K562 (cell line): ENCODE measurements at regions not wholly inside any gene's neighbourhood (a gene's known extent, or its start where the extent isn't known, plus 50 kb on each side); places are given as distances from the start of the nearest gene placed in this dataset.
"Not testable (repeated sequence)": the region's sequence is repeated elsewhere in the genome, so short reads cannot be mapped to it uniquely, and the experiment has no call there.

Source experiments
- ATAC-seq: fragments of 200-7000 bp; cut with Tn5 transposase; 3 replicates; pipeline ENCODE4 v1.9.1; 2020; ENCODE audit warnings: moderate library complexity
- BruUV-seq: library from RNA; stranded (reverse); fragments of 400-500 nt; replicated peaks from 2 replicates; lab custom pipeline; 2021; lab: Mats Ljungman, UMichigan
- CTCF ChIA-PET: fragments of 300-600 bp; formaldehyde crosslinking; extraction: SDS; loops from one replicate; lab custom pipeline; 2021; ENCODE audit warnings: low intra/inter-chr PET ratio; lab: Yijun Ruan, JAX
- POLR2A ChIA-PET: fragments of 300-600, 350-650 bp; sonication (Branson Sonifier 250); formaldehyde crosslinking; extraction: SDS; loops from one replicate; lab custom pipeline; 2021; ENCODE audit warnings: antibody characterized with exemption, inconsistent platforms; lab: Yijun Ruan, JAX
- DNase-seq, 4 experiments: peaks; one replicate each; pipeline versions ENCODE4 v3.0.0 to v3.0.0-alpha.2; 2011 to 2018; ENCODE audit warnings: low spot score in 3 of 4, mixed read lengths in 3 of 4; ENCODE audit errors: extremely low read depth in 1 of 4
- FAIRE-seq: peaks from 2 replicates; lab custom pipeline; 2011; peaks lifted over from hg19 to GRCh38; lab: Jason Lieb, UNC
- H2AFZ ChIP-seq: 2 replicates; pipeline ENCODE4 v1.6.0; 2011; ENCODE audit warnings: low read depth, low read length, control low read depth, inconsistent platforms
- H3K27ac ChIP-seq: fragments of 200-600 bp; 3 replicates; pipeline ENCODE4 v1.8.0; 2011; ENCODE audit warnings: low read depth, mild to moderate bottlenecking, control low read depth, inconsistent platforms, low read length, moderate library complexity, mixed read lengths; ENCODE audit errors: extremely low read depth
- H3K27me3 ChIP-seq, 2 experiments: fragments of 300-600 bp in 1 of 2; 2 replicates in 1 of 2; 3 replicates in 1 of 2; pipeline versions ENCODE4 v1.6.0 to v1.8.0; 2011; ENCODE audit warnings: inconsistent platforms in 2 of 2, low read length in 2 of 2, mild to moderate bottlenecking in 1 of 2, mixed read lengths in 1 of 2, moderate library complexity in 1 of 2; ENCODE audit not compliant: control insufficient read depth in 2 of 2, insufficient read depth in 2 of 2
- H3K36me3 ChIP-seq: fragments of 300-600 bp; 3 replicates; pipeline ENCODE4 v1.8.0; 2011; ENCODE audit warnings: mild to moderate bottlenecking, low read length, inconsistent platforms; ENCODE audit not compliant: control insufficient read depth, insufficient read depth
- H3K4me1 ChIP-seq, 2 experiments: fragments of 200-600 bp in 1 of 2; replicated peaks in 1 of 2; 2 replicates in 1 of 2; 3 replicates in 1 of 2; pipeline versions ENCODE4 v1.5.1 to v1.8.0; 2011; ENCODE audit warnings: inconsistent platforms in 2 of 2, low read length in 2 of 2, mild to moderate bottlenecking in 1 of 2, mixed read lengths in 1 of 2, moderate library complexity in 1 of 2; ENCODE audit not compliant: control insufficient read depth in 2 of 2, insufficient read depth in 2 of 2
- H3K4me2 ChIP-seq: 2 replicates; pipeline ENCODE4 v1.6.1; 2011; ENCODE audit warnings: low read length, control low read depth, inconsistent platforms, mixed read lengths; ENCODE audit not compliant: insufficient read depth
- H3K4me3 ChIP-seq: fragments of 200-600 bp; sonication (generic), shearing (Covaris generic); 2 replicates; pipeline ENCODE4 v1.5.1; 2016; ENCODE audit warnings: control low read depth, inconsistent platforms
- H3K79me2 ChIP-seq: fragments of 200-600 bp; 3 replicates; pipeline ENCODE4 v1.8.0; 2011; ENCODE audit warnings: low read length, inconsistent platforms; ENCODE audit not compliant: control insufficient read depth, insufficient read depth
- H3K9ac ChIP-seq, 2 experiments: 2 replicates each; pipeline versions ENCODE4 v1.6.0 to v1.6.1; 2011; ENCODE audit warnings: low read depth in 2 of 2, low read length in 2 of 2, control low read depth in 1 of 2, inconsistent platforms in 1 of 2, mild to moderate bottlenecking in 1 of 2, mixed read lengths in 1 of 2; ENCODE audit not compliant: insufficient read depth in 1 of 2
- H3K9me1 ChIP-seq: one replicate; pipeline ENCODE4 v1.6.0; 2011; ENCODE audit warnings: inconsistent platforms, mild to moderate bottlenecking, low read length, moderate library complexity; ENCODE audit not compliant: control insufficient read depth, insufficient read depth
- H3K9me3 ChIP-seq: replicated peaks from 2 replicates; pipeline ENCODE4 v1.5.1; 2011; ENCODE audit warnings: low read depth, low read length, inconsistent platforms; ENCODE audit not compliant: control insufficient read depth, insufficient read depth
- H4K20me1 ChIP-seq: replicated peaks from 2 replicates; pipeline ENCODE4 v1.6.1; 2011; ENCODE audit warnings: low read length, inconsistent platforms, mixed read lengths; ENCODE audit not compliant: control insufficient read depth, insufficient read depth
- DACH1 ChIP-seq: fragments of 450-650 bp; IDR thresholded peaks from 2 replicates; pipeline ENCODE4 v1.6.1; 2018; ENCODE audit not compliant: partially characterized antibody
- EHMT2 ChIP-seq: fragments of 450-650 bp; IDR thresholded peaks from 2 replicates; pipeline ENCODE4 v1.6.1; 2018; ENCODE audit warnings: antibody characterized with exemption
- ESRRA ChIP-seq: fragments of 450-650 bp; IDR thresholded peaks from 2 replicates; pipeline ENCODE4 v1.6.1; 2014; ENCODE audit warnings: low read depth, mild to moderate bottlenecking, moderate library complexity, borderline replicate concordance
- FOXA1 ChIP-seq: fragments of 450-650 bp; IDR thresholded peaks from 2 replicates; pipeline ENCODE4 v1.6.1; 2016; ENCODE audit warnings: mild to moderate bottlenecking, borderline replicate concordance
- GATAD2B ChIP-seq: fragments of 450-650 bp; IDR thresholded peaks from 2 replicates; pipeline ENCODE4 v1.6.1; 2017; ENCODE audit warnings: mild to moderate bottlenecking, borderline replicate concordance
- JUNB ChIP-seq: fragments of 450-650 bp; formaldehyde crosslinking; conservative IDR thresholded peaks from 2 replicates; pipeline ENCODE4 v1.4.0; 2020; ENCODE audit warnings: mild to moderate bottlenecking
- L3MBTL2 ChIP-seq: fragments of 450-650 bp; IDR thresholded peaks from 2 replicates; pipeline ENCODE4 v1.6.1; 2016; ENCODE audit warnings: mild to moderate bottlenecking, moderate library complexity
- MEIS2 ChIP-seq: fragments of 450-650 bp; IDR thresholded peaks from 2 replicates; pipeline ENCODE4 v1.6.1; 2014; ENCODE audit warnings: mild to moderate bottlenecking; ENCODE audit not compliant: partially characterized antibody
- MTF1 ChIP-seq: fragments of 250-450 bp; sonication (Bioruptor Pico); IDR thresholded peaks from 2 replicates; pipeline ENCODE4 v1.9.0; 2021; ENCODE audit warnings: moderate library complexity, mild to moderate bottlenecking, inconsistent platforms, borderline replicate concordance
- NFRKB ChIP-seq: fragments of 450-650 bp; IDR thresholded peaks from 2 replicates; pipeline ENCODE4 v1.6.1; 2016; ENCODE audit warnings: low read depth
- RAD21 ChIP-seq, 2 experiments: fragments of 250-450 bp in 1 of 2; fragments of 450-650 bp in 1 of 2; sonication (Bioruptor Pico) in 1 of 2; formaldehyde crosslinking in 1 of 2; IDR thresholded peaks in 1 of 2; conservative IDR thresholded peaks in 1 of 2; 2 replicates each; pipeline versions ENCODE4 v1.4.0 to v1.8.0; 2020 to 2022; ENCODE audit warnings: mild to moderate bottlenecking in 2 of 2, moderate library complexity in 1 of 2
- RBFOX2 ChIP-seq: fragments of 200-400 bp; formaldehyde crosslinking; IDR thresholded peaks from 2 replicates; pipeline ENCODE4 v1.6.1; 2017; ENCODE audit warnings: low read depth, mild to moderate bottlenecking, low read length, moderate library complexity
- ZNF217 ChIP-seq: sonication (generic); formaldehyde crosslinking; IDR thresholded peaks from 2 replicates; pipeline ENCODE4 v1.8.0; 2022; ENCODE audit warnings: mild to moderate bottlenecking, missing genetic modification reagents
- ZNF253 ChIP-seq: fragments of 250-450 bp; sonication (Bioruptor Pico); conservative IDR thresholded peaks from 2 replicates; pipeline ENCODE4 v1.6.1; 2021; ENCODE audit warnings: mild to moderate bottlenecking
- ZNF707 ChIP-seq: fragments of 250-450 bp; sonication (Bioruptor Pico); conservative IDR thresholded peaks from 2 replicates; pipeline ENCODE4 v1.8.0; 2022; ENCODE audit warnings: inconsistent platforms, mild to moderate bottlenecking, moderate library complexity
- WGBS: fragments of 100-300 bp; shearing (Covaris generic); methylation state at CpG from one replicate; pipeline ENCODE4 v1.1.6; 2016; ENCODE audit warnings: low coverage, mixed read lengths; ENCODE audit not compliant: insufficient coverage; ENCODE audit errors: missing lambda C conversion rate; 5-methylcytosine and 5-hydroxymethylcytosine counted together
- in situ Hi-C: fragments of 300-500 bp; cut with MboI; formaldehyde crosslinking; loops from 4 replicates; pipeline ENCODE4 v1.15.0; 2018; ENCODE audit warnings: inconsistent platforms, mixed read lengths
- intact Hi-C: fragments of 100-400 bp; cut with micrococcal nuclease; formaldehyde crosslinking; loops from 2 replicates; pipeline ENCODE4 v1.14.2; 2022
- TF ChIP-seq, protein P1 (sequence below): fragments of 450-650 bp; IDR thresholded peaks from 2 replicates; pipeline ENCODE4 v1.6.1; 2017; ENCODE audit warnings: antibody characterized with exemption

- Histone ChIP-seq H3K9ac (no peak overlapping the region), H3K9me1 (no peaks in the 10 kb centered on the region), H3K9me3 (no peaks in the 10 kb centered on the region), H4K20me1 (no peaks in the 10 kb centered on the region), H3K79me2 (no peaks in the 10 kb centered on the region), H2AFZ (no peak overlapping the region), H3K4me2 (no peak overlapping the region), H3K36me3 (no peaks in the 10 kb centered on the region), H3K27me3 (no peaks in the 10 kb centered on the region), H3K4me3 (no peak overlapping the region), H3K4me1 (no peaks in the 10 kb centered on the region), H3K27ac (no peak overlapping the region)
- WGBS, result 0% methylated on average over 1 of the region's 1 CpG
- FAIRE-seq (no peak), DNase-seq (no peak), ATAC-seq (no peak)
- POLR2A ChIA-PET, result interaction anchor here (0.5 kb wide), 1 partner anchor 207 kb away, joined by 3 read pairs; no protein-coding TSS in a partner anchor
- CTCF ChIA-PET, result no interaction called here
- no peak for TF ChIP-seq FOXA1
- no peak for TF ChIP-seq MEIS2
- TF ChIP-seq L3MBTL2, result no peak
- TF ChIP-seq, protein P1, sequence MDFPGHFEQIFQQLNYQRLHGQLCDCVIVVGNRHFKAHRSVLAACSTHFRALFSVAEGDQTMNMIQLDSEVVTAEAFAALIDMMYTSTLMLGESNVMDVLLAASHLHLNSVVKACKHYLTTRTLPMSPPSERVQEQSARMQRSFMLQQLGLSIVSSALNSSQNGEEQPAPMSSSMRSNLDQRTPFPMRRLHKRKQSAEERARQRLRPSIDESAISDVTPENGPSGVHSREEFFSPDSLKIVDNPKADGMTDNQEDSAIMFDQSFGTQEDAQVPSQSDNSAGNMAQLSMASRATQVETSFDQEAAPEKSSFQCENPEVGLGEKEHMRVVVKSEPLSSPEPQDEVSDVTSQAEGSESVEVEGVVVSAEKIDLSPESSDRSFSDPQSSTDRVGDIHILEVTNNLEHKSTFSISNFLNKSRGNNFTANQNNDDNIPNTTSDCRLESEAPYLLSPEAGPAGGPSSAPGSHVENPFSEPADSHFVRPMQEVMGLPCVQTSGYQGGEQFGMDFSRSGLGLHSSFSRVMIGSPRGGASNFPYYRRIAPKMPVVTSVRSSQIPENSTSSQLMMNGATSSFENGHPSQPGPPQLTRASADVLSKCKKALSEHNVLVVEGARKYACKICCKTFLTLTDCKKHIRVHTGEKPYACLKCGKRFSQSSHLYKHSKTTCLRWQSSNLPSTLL, result no peak
- no peak for TF ChIP-seq ZNF707 (CRISPR knock-in tag)
- no peak for TF ChIP-seq JUNB
- TF ChIP-seq MTF1 (CRISPR knock-in tag), result no peak
- TF ChIP-seq ESRRA, result no peak
- TF ChIP-seq EHMT2, result no peak
- no peak for TF ChIP-seq RBFOX2
- TF ChIP-seq NFRKB, result no peak
- TF ChIP-seq GATAD2B, result no peak
- no peak for TF ChIP-seq ZNF217
- TF ChIP-seq DACH1, result no peak
- no peak for TF ChIP-seq RAD21 (CRISPR knock-in tag; conservative IDR thresholded peaks at IDR 0.05 in 1 of 2, IDR thresholded peaks at IDR 0.05 in 1 of 2)
- no peak for TF ChIP-seq ZNF253
- intact Hi-C loops, result no loop called here
- BruUV-seq, result no TSS peak
- in situ Hi-C loops, result no loop called here
These were observed 366.7 kb downstream of the HHIPL2 start for GRCh38 chr1:222181191-222181590.

DNA sequence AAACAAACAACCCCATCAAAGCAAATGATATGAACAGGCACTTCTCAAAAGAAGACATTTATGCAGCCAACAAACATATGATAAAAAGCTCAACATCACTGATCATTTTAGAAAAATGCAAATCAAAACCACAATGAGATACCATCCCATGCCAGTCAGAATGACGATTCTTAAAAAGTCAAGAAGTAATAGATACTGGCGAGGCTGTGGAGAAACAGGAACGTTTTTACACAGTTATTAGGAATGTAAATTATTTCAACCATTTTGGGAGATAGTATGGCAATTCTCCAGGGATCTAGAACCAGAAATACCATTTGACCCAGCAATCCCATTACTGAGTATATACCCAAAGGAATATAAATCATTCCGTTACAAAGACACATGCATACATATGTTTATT is 370.4 kb downstream of the HHIPL2 start:
- POLR2A ChIA-PET, result interaction anchor here (0.7 kb wide), 1 partner anchor 77 kb away, joined by 4 read pairs; no protein-coding TSS in a partner anchor
- in situ Hi-C loops, H3K27me3 ChIP-seq, H3K79me2 ChIP-seq, H3K4me2 ChIP-seq, DNase-seq, intact Hi-C loops, H3K9ac ChIP-seq, H3K36me3 ChIP-seq, CTCF ChIA-PET, H2AFZ ChIP-seq, FAIRE-seq, H3K4me3 ChIP-seq, H3K27ac ChIP-seq, H4K20me1 ChIP-seq, H3K4me1 ChIP-seq, H3K9me1 ChIP-seq, BruUV-seq, ATAC-seq, H3K9me3 ChIP-seq: not testable (repeated sequence)
- 1% methylated on average over 4 of the region's 4 CpGs for WGBS
